Progenitor cell of endocrine pancreas (in vitro differentiated cells): ENCODE measurements at regions not wholly inside any gene's neighbourhood (a gene's known extent, or its start where the extent isn't known, plus 50 kb on each side); places are given as distances from the start of the nearest gene placed in this dataset.

Experiments used
- DNase-seq: peaks from one replicate; pipeline ENCODE4 v3.0.0; 2021; ENCODE audit warnings: low spot score; ENCODE audit not compliant: unreplicated experiment
- H3K27ac Mint-ChIP-seq: 2 replicates; pipeline ENCODE4 v1.8.0; 2021; ENCODE audit warnings: mild to moderate bottlenecking, moderate library complexity, mixed read lengths
- H3K27me3 Mint-ChIP-seq: 2 replicates; pipeline ENCODE4 v1.8.0; 2021; ENCODE audit warnings: mixed read lengths
- H3K36me3 Mint-ChIP-seq: 2 replicates; pipeline ENCODE4 v1.8.0; 2022; ENCODE audit warnings: mixed read lengths; ENCODE audit not compliant: insufficient read depth
- H3K4me1 Mint-ChIP-seq: 2 replicates; pipeline ENCODE4 v1.8.0; 2021; ENCODE audit warnings: low read depth, mixed read lengths
- H3K4me3 Mint-ChIP-seq: 2 replicates; pipeline ENCODE4 v1.8.0; 2021; ENCODE audit warnings: low read depth, mild to moderate bottlenecking, moderate library complexity, mixed read lengths
- H3K9me3 Mint-ChIP-seq: 2 replicates; pipeline ENCODE4 v1.8.0; 2021; ENCODE audit warnings: low read depth, mixed read lengths
- CTCF ChIP-seq: fragments of 200-600 bp; sonication (generic); IDR thresholded peaks from one replicate; pipeline ENCODE4 v1.5.0; 2021; ENCODE audit warnings: antibody characterized with exemption, mild to moderate bottlenecking; ENCODE audit not compliant: unreplicated experiment

- H3K27ac Mint-ChIP-seq: no peak overlapping the region
- H3K4me1 Mint-ChIP-seq: no peaks in the 10 kb centered on the region
- H3K9me3 Mint-ChIP-seq: peaks cover 5% of the 10 kb centered on the region
- no peak for DNase-seq
- TF ChIP-seq CTCF: no peak
- no peaks in the 10 kb centered on the region for H3K36me3 Mint-ChIP-seq
- H3K4me3 Mint-ChIP-seq: no peak overlapping the region
- H3K27me3 Mint-ChIP-seq: no peaks in the 10 kb centered on the region
Observed at GRCh38 chr3:178043084-178043483, 493.2 kb upstream of the KCNMB2 start.

DNA sequence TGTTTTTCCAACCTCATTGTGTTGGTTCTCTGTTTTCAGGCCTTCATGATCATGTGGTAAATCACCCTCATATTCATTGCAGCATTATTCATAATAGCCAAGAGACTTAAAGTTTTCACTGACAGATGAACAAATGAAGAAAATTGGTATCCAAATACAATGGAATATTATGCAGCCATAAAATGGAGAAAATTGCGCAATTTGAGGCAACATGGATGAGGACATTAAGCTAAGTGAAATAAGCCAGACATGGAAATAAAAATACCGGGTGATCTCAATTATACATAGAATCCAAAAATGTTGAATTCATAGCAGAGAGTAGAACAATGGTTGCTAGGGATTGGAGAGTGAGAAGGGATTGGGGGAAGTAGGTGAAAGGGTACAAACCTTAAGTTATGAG, 491.9 kb upstream of the KCNMB2 start:
- Mint-ChIP-seq H3K36me3 (no peaks in the 10 kb centered on the region), H3K27me3 (no peaks in the 10 kb centered on the region), H3K9me3 (peaks cover 5% of the 10 kb centered on the region), H3K4me1 (no peaks in the 10 kb centered on the region), H3K27ac (no peak overlapping the region), H3K4me3 (no peak overlapping the region)
- no peak for DNase-seq
- TF ChIP-seq CTCF: no peak

- Mint-ChIP-seq H3K27me3 (no peaks in the 10 kb centered on the region), H3K27ac (no peak overlapping the region), H3K36me3 (no peaks in the 10 kb centered on the region), H3K4me1 (peaks cover 3% of the 10 kb centered on the region), H3K4me3 (no peak overlapping the region), H3K9me3 (peaks cover 5% of the 10 kb centered on the region)
- no peak for TF ChIP-seq CTCF
- DNase-seq: no peak
Observed at GRCh38 chr3:178047496-178047895, 488.7 kb upstream of the KCNMB2 start.

DNA sequence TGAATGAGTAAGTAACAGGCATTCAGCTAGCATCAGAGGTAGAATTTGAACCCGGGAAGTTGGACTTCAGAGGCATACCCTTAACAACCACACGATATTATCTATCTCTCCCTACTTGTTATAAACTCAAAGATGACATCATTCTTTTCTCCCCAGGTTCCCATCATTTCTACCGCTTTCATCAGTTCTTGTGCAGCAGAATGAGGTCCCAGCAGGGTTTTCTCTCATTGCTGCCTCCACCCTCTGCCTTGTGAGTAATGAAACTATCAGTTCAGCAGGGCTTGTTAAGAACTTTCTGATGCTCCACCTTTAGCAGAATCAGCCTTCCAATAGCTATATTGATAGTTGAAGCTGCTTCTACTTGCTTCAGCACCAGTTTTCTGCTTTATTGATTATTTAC, 487.5 kb upstream of the KCNMB2 start:
- H3K4me1 Mint-ChIP-seq: peaks cover 3% of the 10 kb centered on the region
- H3K27me3 Mint-ChIP-seq: no peaks in the 10 kb centered on the region
- no peak overlapping the region for H3K4me3 Mint-ChIP-seq
- H3K27ac Mint-ChIP-seq: no peak overlapping the region
- DNase-seq: no peak
- no peak for TF ChIP-seq CTCF
- no peaks in the 10 kb centered on the region for H3K36me3 Mint-ChIP-seq
- no peaks in the 10 kb centered on the region for H3K9me3 Mint-ChIP-seq

GRCh38 chr3:178054471-178054870, 481.8 kb upstream of the KCNMB2 start:
- H3K9me3 Mint-ChIP-seq: no peaks in the 10 kb centered on the region
- H3K36me3 Mint-ChIP-seq: no peaks in the 10 kb centered on the region
- H3K27ac Mint-ChIP-seq: no peak overlapping the region
- no peak overlapping the region for H3K4me3 Mint-ChIP-seq
- DNase-seq: no peak
- peaks cover 3% of the 10 kb centered on the region for H3K4me1 Mint-ChIP-seq
- H3K27me3 Mint-ChIP-seq: no peaks in the 10 kb centered on the region
- TF ChIP-seq CTCF: no peak
